HEK293 (cell line): ENCODE measurements at regions not wholly inside any gene's neighbourhood (a gene's known extent, or its start where the extent isn't known, plus 50 kb on each side); places are given as distances from the start of the nearest gene placed in this dataset.

Experiments
- CTCF ChIA-PET: fragments of 350-600 bp; formaldehyde crosslinking; extraction: SDS; loops from one replicate; lab custom pipeline; 2021; ENCODE audit warnings: antibody characterized with exemption; lab: Yijun Ruan, JAX
- POLR2A ChIA-PET: fragments of 300-600 bp; formaldehyde crosslinking; extraction: SDS; loops from one replicate; lab custom pipeline; 2020; ENCODE audit warnings: antibody characterized with exemption, inconsistent platforms; lab: Yijun Ruan, JAX
- H3K27ac ChIP-seq: fragments of 200-500 bp; sonication (Bioruptor generic); 2 replicates; pipeline ENCODE4 v1.5.1; 2014; ENCODE audit warnings: low read depth, low read length, control low read depth, inconsistent platforms; ENCODE audit errors: extremely low read depth
- H3K36me3 ChIP-seq, 2 experiments: fragments of 200-500 bp in 1 of 2; sonication (Bioruptor generic) in 1 of 2; 1 replicate in 1 of 2; 2 replicates in 1 of 2; pipeline ENCODE4 v1.5.1; 2014 to 2017; ENCODE audit warnings: inconsistent platforms in 2 of 2, low read length in 2 of 2; ENCODE audit not compliant: control insufficient read depth in 2 of 2, insufficient read depth in 1 of 2
- H3K4me1 ChIP-seq: fragments of 200-500 bp; sonication (Bioruptor generic); 2 replicates; pipeline ENCODE4 v1.5.1; 2014; ENCODE audit warnings: mild to moderate bottlenecking, low read length, inconsistent platforms; ENCODE audit not compliant: control insufficient read depth, insufficient read depth
- H3K4me3 ChIP-seq: 2 replicates; pipeline ENCODE4 v1.5.1; 2011; ENCODE audit warnings: low read depth, mild to moderate bottlenecking, control low read depth, low read length, moderate library complexity
- H3K9me3 ChIP-seq: fragments of 200-500 bp; sonication (Bioruptor generic); 2 replicates; pipeline ENCODE4 v1.5.1; 2014; ENCODE audit warnings: low read depth, low read length, inconsistent platforms; ENCODE audit not compliant: control insufficient read depth, insufficient read depth
- AEBP2 ChIP-seq: fragments of 450-650 bp; formaldehyde crosslinking; IDR thresholded peaks from 2 replicates; pipeline ENCODE4 v1.5.1; 2016; ENCODE audit warnings: missing biosample characterization, missing genetic modification characterization, borderline replicate concordance
- BCL11A ChIP-seq: fragments of 450-650 bp; formaldehyde crosslinking; IDR thresholded peaks from 2 replicates; pipeline ENCODE4 v1.5.1; 2016; ENCODE audit warnings: low read depth, missing biosample characterization, missing genetic modification characterization
- BCL11B ChIP-seq: fragments of 450-650 bp; formaldehyde crosslinking; IDR thresholded peaks from 2 replicates; pipeline ENCODE4 v1.5.1; 2016; ENCODE audit warnings: low read depth, missing biosample characterization, missing genetic modification characterization
- ELK4 ChIP-seq: IDR thresholded peaks from 2 replicates; pipeline ENCODE4 v1.6.1; 2011; ENCODE audit warnings: mild to moderate bottlenecking, low read depth, low read length, borderline replicate concordance
- GFI1B ChIP-seq: fragments of 450-650 bp; formaldehyde crosslinking; IDR thresholded peaks from 2 replicates; pipeline ENCODE4 v1.5.1; 2016; ENCODE audit warnings: missing biosample characterization, missing genetic modification characterization
- OVOL3 ChIP-seq: fragments of 450-650 bp; formaldehyde crosslinking; IDR thresholded peaks from 2 replicates; pipeline ENCODE4 v1.5.1; 2016; ENCODE audit warnings: missing biosample characterization, missing genetic modification characterization
- SP2 ChIP-seq: fragments of 450-650 bp; formaldehyde crosslinking; IDR thresholded peaks from 2 replicates; pipeline ENCODE4 v1.5.1; 2016; ENCODE audit warnings: missing biosample characterization, missing genetic modification characterization
- TSHZ1 ChIP-seq: fragments of 450-650 bp; formaldehyde crosslinking; IDR thresholded peaks from 2 replicates; pipeline ENCODE4 v1.5.1; 2016; ENCODE audit warnings: missing biosample characterization, missing genetic modification characterization, borderline replicate concordance
- ZBTB20 ChIP-seq: fragments of 450-650 bp; formaldehyde crosslinking; IDR thresholded peaks from 2 replicates; pipeline ENCODE4 v1.5.1; 2016; ENCODE audit warnings: missing biosample characterization, missing genetic modification characterization
- ZBTB8A ChIP-seq: fragments of 450-650 bp; formaldehyde crosslinking; IDR thresholded peaks from 2 replicates; pipeline ENCODE4 v1.5.1; 2016; ENCODE audit warnings: missing biosample characterization, missing genetic modification characterization
- ZFP3 ChIP-seq: fragments of 450-650 bp; formaldehyde crosslinking; IDR thresholded peaks from 2 replicates; pipeline ENCODE4 v1.5.1; 2016; ENCODE audit warnings: low read depth, missing biosample characterization, missing genetic modification characterization
- ZFP41 ChIP-seq: fragments of 450-650 bp; formaldehyde crosslinking; IDR thresholded peaks from 2 replicates; pipeline ENCODE4 v1.5.1; 2016; ENCODE audit warnings: missing biosample characterization, missing genetic modification characterization, borderline replicate concordance
- ZNF10 ChIP-seq: fragments of 450-650 bp; formaldehyde crosslinking; IDR thresholded peaks from 2 replicates; pipeline ENCODE4 v1.5.1; 2017; ENCODE audit warnings: missing biosample characterization, missing genetic modification characterization
- ZNF112 ChIP-seq: fragments of 450-650 bp; formaldehyde crosslinking; IDR thresholded peaks from 2 replicates; pipeline ENCODE4 v1.5.0; 2017; ENCODE audit warnings: missing biosample characterization, missing genetic modification characterization
- ZNF175 ChIP-seq: fragments of 450-650 bp; formaldehyde crosslinking; IDR thresholded peaks from 2 replicates; pipeline ENCODE4 v1.5.1; 2016; ENCODE audit warnings: missing biosample characterization, missing genetic modification characterization
- ZNF416 ChIP-seq: fragments of 450-650 bp; formaldehyde crosslinking; IDR thresholded peaks from 2 replicates; pipeline ENCODE4 v1.5.1; 2016; ENCODE audit warnings: missing biosample characterization, missing genetic modification characterization
- ZNF449 ChIP-seq: fragments of 450-650 bp; formaldehyde crosslinking; IDR thresholded peaks from 2 replicates; pipeline ENCODE4 v1.5.1; 2017; ENCODE audit warnings: missing biosample characterization, mild to moderate bottlenecking, missing genetic modification characterization, moderate library complexity
- ZNF549 ChIP-seq: fragments of 450-650 bp; IDR thresholded peaks from 2 replicates; pipeline ENCODE4 v1.5.1; 2018; ENCODE audit warnings: missing biosample characterization, missing genetic modification characterization, mild to moderate bottlenecking, inconsistent platforms, moderate library complexity
- ZNF560 ChIP-seq: fragments of 450-650 bp; formaldehyde crosslinking; IDR thresholded peaks from 2 replicates; pipeline ENCODE4 v1.5.1; 2017; ENCODE audit warnings: missing biosample characterization, missing genetic modification characterization, borderline replicate concordance
- ZNF585B ChIP-seq: fragments of 450-650 bp; formaldehyde crosslinking; IDR thresholded peaks from 2 replicates; pipeline ENCODE4 v1.5.1; 2016; ENCODE audit warnings: missing biosample characterization, missing genetic modification characterization
- ZNF626 ChIP-seq: fragments of 450-650 bp; sonication (Bioruptor Pico); formaldehyde crosslinking; IDR thresholded peaks from 2 replicates; pipeline ENCODE4 v1.5.1; 2018; ENCODE audit warnings: missing biosample characterization, missing genetic modification characterization, inconsistent platforms
- ZNF654 ChIP-seq: fragments of 450-650 bp; formaldehyde crosslinking; IDR thresholded peaks from 2 replicates; pipeline ENCODE4 v1.5.1; 2016; ENCODE audit warnings: low read depth, missing biosample characterization, missing genetic modification characterization
- ZNF658 ChIP-seq: fragments of 450-650 bp; formaldehyde crosslinking; IDR thresholded peaks from 2 replicates; pipeline ENCODE4; 2016; ENCODE audit warnings: missing biosample characterization, missing genetic modification characterization
- ZNF692 ChIP-seq: fragments of 450-650 bp; formaldehyde crosslinking; IDR thresholded peaks from 2 replicates; pipeline ENCODE4 v1.5.1; 2016; ENCODE audit warnings: missing biosample characterization, missing genetic modification characterization
- ZNF791 ChIP-seq: fragments of 450-650 bp; formaldehyde crosslinking; IDR thresholded peaks from 2 replicates; pipeline ENCODE4 v1.5.1; 2016; ENCODE audit warnings: missing biosample characterization, missing genetic modification characterization

- TF ChIP-seq ZNF112 (no peak), OVOL3 (tag by site-specific recombination) (no peak), ZNF449 (tag by site-specific recombination) (no peak), ZNF549 (tag by site-specific recombination) (no peak)
Measured at GRCh38 chr6:139510040-139510790, 135.8 kb upstream of the CITED2 start (continued).

- H3K4me1 ChIP-seq, result no peaks in the 10 kb centered on the region
- no peaks in the 10 kb centered on the region for H3K36me3 ChIP-seq
- H3K9me3 ChIP-seq, result no peaks in the 10 kb centered on the region
- TF ChIP-seq ELK4, result no peak
- no peak for TF ChIP-seq ZNF654
- TF ChIP-seq ZNF10 (tag by site-specific recombination), result no peak
- no peak for TF ChIP-seq ZNF626
- no peak for TF ChIP-seq ZFP41 (tag by site-specific recombination)
- no peak for TF ChIP-seq GFI1B (tag by site-specific recombination)
- no peak for TF ChIP-seq BCL11A
- no peak for TF ChIP-seq ZNF791 (tag by site-specific recombination)
- TF ChIP-seq AEBP2 (tag by site-specific recombination), result no peak
- TF ChIP-seq ZFP3 (tag by site-specific recombination), result no peak
- TF ChIP-seq ZBTB8A (tag by site-specific recombination), result no peak
- TF ChIP-seq ZBTB20 (tag by site-specific recombination), result no peak
- ChIA-PET POLR2A (no interaction called here), CTCF (no interaction called here)
- H3K4me3 ChIP-seq, result no peak overlapping the region
- no peak overlapping the region for H3K27ac ChIP-seq
Measured at GRCh38 chr6:139509167-139509566, 134.7 kb upstream of the CITED2 start.

GRCh38 chr6:139508576-139508975 lies 134.1 kb upstream of the CITED2 start:
- Histone ChIP-seq H3K36me3 (no peaks in the 10 kb centered on the region), H3K4me3 (no peak overlapping the region), H3K9me3 (no peaks in the 10 kb centered on the region), H3K4me1 (no peaks in the 10 kb centered on the region), H3K27ac (no peak overlapping the region)
- CTCF ChIA-PET, result interaction anchor here (0.8 kb wide), 1 partner anchor 9 kb away, joined by 5 read pairs; no protein-coding TSS in a partner anchor
- POLR2A ChIA-PET, result interaction anchor here (0.6 to 0.9 kb wide), 2 partner anchors 37 to 134 kb away, joined by 3 read pairs; partner anchors contain the start of gene CITED2
- TF ChIP-seq ZNF175 (no peak), ZNF585B (tag by site-specific recombination) (no peak), BCL11B (tag by site-specific recombination) (no peak), SP2 (tag by site-specific recombination) (no peak), ZNF658 (tag by site-specific recombination) (no peak), BCL11A (no peak), ZNF692 (tag by site-specific recombination) (no peak), ZNF416 (tag by site-specific recombination) (no peak), ZNF560 (tag by site-specific recombination) (no peak), TSHZ1 (tag by site-specific recombination) (no peak)
